ENCODE measurements at regions not wholly inside any gene's neighbourhood (a gene's known extent, or its start where the extent isn't known, plus 50 kb on each side); places are given as distances from the start of the nearest gene placed in this dataset.

- no peak for ATAC-seq
- intact Hi-C loops (cut with DNase I), result no loop called here
- H3K4me1 ChIP-seq, result no peaks in the 10 kb centered on the region
- 93% methylated on average over 3 of the region's 7 CpGs for WGBS (ENCODE audit: insufficient coverage, low coverage, low lambda C conversion rate, missing lambda C conversion rate)
- DNase-seq, result no peak
- H3K9me3 ChIP-seq, result no peaks in the 10 kb centered on the region
- H3K4me3 ChIP-seq, result no peak overlapping the region
- no peaks in the 10 kb centered on the region for H3K36me3 ChIP-seq
- H3K27ac ChIP-seq, result no peak overlapping the region
- no peak for TF ChIP-seq POLR2A (IDR thresholded peaks at IDR 0.05)
- TF ChIP-seq CTCF (IDR thresholded peaks at IDR 0.05), result no peak
- no peaks in the 10 kb centered on the region for H3K27me3 ChIP-seq
Measured at GRCh38 chr5:109939116-109939682, 249.5 kb downstream of the MAN2A1 start.

- intact Hi-C loops (cut with DNase I), result no loop called here
Measured at GRCh38 chr5:109942646-109943045, 252.9 kb downstream of the MAN2A1 start.

GRCh38 chr5:109943701-109944235 is 254.0 kb downstream of the MAN2A1 start:
- WGBS (ENCODE audit: insufficient coverage, low coverage, low lambda C conversion rate, missing lambda C conversion rate), result 60% methylated on average over 3 of the region's 3 CpGs
- TF ChIP-seq CTCF (IDR thresholded peaks at IDR 0.05) (no peak), POLR2A (IDR thresholded peaks at IDR 0.05) (no peak)
- Histone ChIP-seq H3K4me3 (no peak overlapping the region), H3K36me3 (no peaks in the 10 kb centered on the region), H3K27ac (no peak overlapping the region), H3K9me3 (no peaks in the 10 kb centered on the region), H3K27me3 (no peaks in the 10 kb centered on the region), H3K4me1 (no peaks in the 10 kb centered on the region)
- no peak for ATAC-seq
- intact Hi-C loops (cut with DNase I), result no loop called here
- DNase-seq, result no peak

More at GRCh38 chr5:109942646-109943045, 252.9 kb downstream of the MAN2A1 start:
- Histone ChIP-seq H3K4me1 (no peaks in the 10 kb centered on the region), H3K27me3 (no peaks in the 10 kb centered on the region), H3K9me3 (no peaks in the 10 kb centered on the region), H3K36me3 (no peaks in the 10 kb centered on the region), H3K4me3 (no peak overlapping the region), H3K27ac (no peak overlapping the region)
- ATAC-seq (no peak), DNase-seq (no peak)
- TF ChIP-seq POLR2A (IDR thresholded peaks at IDR 0.05) (no peak), CTCF (IDR thresholded peaks at IDR 0.05) (no peak)
- 100% methylated on average over 1 of the region's 1 CpG for WGBS (ENCODE audit: insufficient coverage, low coverage, low lambda C conversion rate, missing lambda C conversion rate)

DNA sequence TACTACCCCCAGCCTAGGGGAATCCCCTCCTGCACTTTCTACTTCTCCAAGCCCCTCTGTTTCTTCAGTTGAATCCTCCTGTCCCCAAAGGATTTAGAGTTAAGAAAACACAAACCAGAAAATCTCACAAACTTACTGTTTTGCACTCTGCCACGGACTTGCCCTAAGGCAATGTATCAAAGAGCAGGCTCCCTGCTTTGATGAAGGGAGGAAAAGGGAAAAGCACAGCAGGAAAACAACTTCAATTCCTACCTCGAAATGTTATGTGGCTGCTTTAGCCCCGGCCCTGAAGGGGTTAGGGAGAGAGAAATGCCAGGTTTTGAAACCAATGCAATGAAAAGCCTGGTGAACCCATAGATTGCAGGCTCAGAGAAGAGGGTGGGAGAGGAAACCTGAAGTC is 254.7 kb downstream of the MAN2A1 start:
- ATAC-seq, result no peak
- H3K4me3 ChIP-seq, result no peak overlapping the region
- no peaks in the 10 kb centered on the region for H3K9me3 ChIP-seq
- H3K27ac ChIP-seq, result no peak overlapping the region
- intact Hi-C loops (cut with DNase I), result no loop called here
- H3K36me3 ChIP-seq, result no peaks in the 10 kb centered on the region
- WGBS (ENCODE audit: insufficient coverage, low coverage, low lambda C conversion rate, missing lambda C conversion rate), result 89% methylated on average over 3 of the region's 3 CpGs
- no peaks in the 10 kb centered on the region for H3K4me1 ChIP-seq
- no peak for DNase-seq
- H3K27me3 ChIP-seq, result no peaks in the 10 kb centered on the region
- TF ChIP-seq CTCF (IDR thresholded peaks at IDR 0.05), result no peak
- TF ChIP-seq POLR2A (IDR thresholded peaks at IDR 0.05), result no peak
